HEK293T (cell line): ENCODE measurements at regions not wholly inside any gene's neighbourhood (a gene's known extent, or its start where the extent isn't known, plus 50 kb on each side); places are given as distances from the start of the nearest gene placed in this dataset.

Experiments used
- ARNT ChIP-seq: fragments of 450-650 bp; IDR thresholded peaks from 2 replicates; pipeline ENCODE4 v1.6.1; 2017; ENCODE audit warnings: mild to moderate bottlenecking
- CTBP1 ChIP-seq: fragments of 450-650 bp; IDR thresholded peaks from 2 replicates; pipeline ENCODE4 v1.6.1; 2016; ENCODE audit warnings: borderline replicate concordance
- ELF4 ChIP-seq: fragments of 450-650 bp; IDR thresholded peaks from 2 replicates; pipeline ENCODE4 v1.6.1; 2017; ENCODE audit warnings: antibody characterized with exemption
- FOXA1 ChIP-seq: fragments of 450-650 bp; IDR thresholded peaks from 2 replicates; pipeline ENCODE4 v1.6.1; 2016; ENCODE audit warnings: mild to moderate bottlenecking
- FOXK2 ChIP-seq: fragments of 450-650 bp; IDR thresholded peaks from 2 replicates; pipeline ENCODE4 v1.6.1; 2016; ENCODE audit warnings: mild to moderate bottlenecking
- FOXM1 ChIP-seq: fragments of 450-650 bp; IDR thresholded peaks from 2 replicates; pipeline ENCODE4 v1.6.1; 2017; ENCODE audit warnings: mild to moderate bottlenecking, borderline replicate concordance
- HDGF ChIP-seq: fragments of 450-650 bp; IDR thresholded peaks from 2 replicates; pipeline ENCODE4 v1.6.1; 2017; ENCODE audit warnings: antibody characterized with exemption, borderline replicate concordance
- LEF1 ChIP-seq: fragments of 450-650 bp; IDR thresholded peaks from 2 replicates; pipeline ENCODE4 v1.6.1; 2017; ENCODE audit warnings: mild to moderate bottlenecking, borderline replicate concordance
- NFRKB ChIP-seq: fragments of 450-650 bp; IDR thresholded peaks from 2 replicates; pipeline ENCODE4 v1.6.1; 2016; ENCODE audit warnings: mild to moderate bottlenecking, moderate library complexity
- SP1 ChIP-seq: fragments of 450-650 bp; IDR thresholded peaks from 2 replicates; pipeline ENCODE4 v1.6.1; 2017
- SUZ12 ChIP-seq: fragments of 450-650 bp; IDR thresholded peaks from 2 replicates; pipeline ENCODE4 v1.6.1; 2016; ENCODE audit warnings: mild to moderate bottlenecking
- TARDBP ChIP-seq: fragments of 450-650 bp; IDR thresholded peaks from 2 replicates; pipeline ENCODE4 v1.6.1; 2016
- ZNF384 ChIP-seq: fragments of 450-650 bp; IDR thresholded peaks from 2 replicates; pipeline ENCODE4 v1.6.1; 2016
- TF ChIP-seq, protein P1 (sequence below): fragments of 450-650 bp; IDR thresholded peaks from 2 replicates; pipeline ENCODE4 v1.6.1; 2016

- TF ChIP-seq FOXM1, result no peak
- TF ChIP-seq, protein P1, sequence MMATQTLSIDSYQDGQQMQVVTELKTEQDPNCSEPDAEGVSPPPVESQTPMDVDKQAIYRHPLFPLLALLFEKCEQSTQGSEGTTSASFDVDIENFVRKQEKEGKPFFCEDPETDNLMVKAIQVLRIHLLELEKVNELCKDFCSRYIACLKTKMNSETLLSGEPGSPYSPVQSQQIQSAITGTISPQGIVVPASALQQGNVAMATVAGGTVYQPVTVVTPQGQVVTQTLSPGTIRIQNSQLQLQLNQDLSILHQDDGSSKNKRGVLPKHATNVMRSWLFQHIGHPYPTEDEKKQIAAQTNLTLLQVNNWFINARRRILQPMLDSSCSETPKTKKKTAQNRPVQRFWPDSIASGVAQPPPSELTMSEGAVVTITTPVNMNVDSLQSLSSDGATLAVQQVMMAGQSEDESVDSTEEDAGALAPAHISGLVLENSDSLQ, result no peak
- no peak for TF ChIP-seq ZNF384
- TF ChIP-seq CTBP1, result no peak
- no peak for TF ChIP-seq TARDBP
- TF ChIP-seq SUZ12, result no peak
- no peak for TF ChIP-seq FOXK2
- no peak for TF ChIP-seq FOXA1
- no peak for TF ChIP-seq NFRKB
- TF ChIP-seq SP1, result no peak
- no peak for TF ChIP-seq ARNT
- TF ChIP-seq LEF1, result no peak
- TF ChIP-seq ELF4, result no peak
- TF ChIP-seq HDGF, result no peak
Observed at GRCh38 chr7:79965946-79966345, 168.7 kb upstream of the GNAI1 start.
